C4-2B (cell line): ENCODE measurements at regions not wholly inside any gene's neighbourhood (a gene's known extent, or its start where the extent isn't known, plus 50 kb on each side); places are given as distances from the start of the nearest gene placed in this dataset.

Experiments used
- CTCF ChIP-seq: fragments of 450-650 bp; conservative IDR thresholded peaks from 2 replicates; pipeline ENCODE4 v1.5.1; 2017; ENCODE audit warnings: mild to moderate bottlenecking
- ZFX ChIP-seq: fragments of 450-650 bp; IDR thresholded peaks from 2 replicates; pipeline ENCODE4 v1.6.1; 2017

GRCh38 chr3:31218082-31218481 lies 314.6 kb upstream of the STT3B start:
- TF ChIP-seq CTCF (no peak), ZFX (no peak)
